Upper lobe of left lung (tissue), 4 donors: ENCODE measurements at regions not wholly inside any gene's neighbourhood (a gene's known extent, or its start where the extent isn't known, plus 50 kb on each side); places are given as distances from the start of the nearest gene placed in this dataset.
"Not testable (repeated sequence)": the region's sequence is repeated elsewhere in the genome, so short reads cannot be mapped to it uniquely, and the experiment has no call there.

Experiments
- EP300 ChIP-seq, 4 donors: sonication (generic); formaldehyde crosslinking; IDR thresholded peaks; one replicate each; pipeline ENCODE4 v1.5.1; 2017; ENCODE audit warnings: antibody characterized with exemption in 4 of 4, control low read depth in 2 of 4
- POLR2AphosphoS5 ChIP-seq, 2 donors: sonication (generic); formaldehyde crosslinking; IDR thresholded peaks; one replicate each; pipeline ENCODE4 v1.5.1; 2017; ENCODE audit warnings: antibody characterized with exemption in 2 of 2
- TF ChIP-seq, protein P1 (sequence below), 6 experiments: fragments of 450-650 bp in 4 of 6; fragments of 200-600 bp in 2 of 6; sonication (generic) in 2 of 6; IDR thresholded peaks; one replicate each; pipeline ENCODE4 v1.5.1; 2016 to 2019; ENCODE audit warnings: antibody characterized with exemption in 6 of 6

GRCh38 chr2:242061930-242062329, 192.4 kb downstream of the RTP5 start:
- TF ChIP-seq, protein P1, sequence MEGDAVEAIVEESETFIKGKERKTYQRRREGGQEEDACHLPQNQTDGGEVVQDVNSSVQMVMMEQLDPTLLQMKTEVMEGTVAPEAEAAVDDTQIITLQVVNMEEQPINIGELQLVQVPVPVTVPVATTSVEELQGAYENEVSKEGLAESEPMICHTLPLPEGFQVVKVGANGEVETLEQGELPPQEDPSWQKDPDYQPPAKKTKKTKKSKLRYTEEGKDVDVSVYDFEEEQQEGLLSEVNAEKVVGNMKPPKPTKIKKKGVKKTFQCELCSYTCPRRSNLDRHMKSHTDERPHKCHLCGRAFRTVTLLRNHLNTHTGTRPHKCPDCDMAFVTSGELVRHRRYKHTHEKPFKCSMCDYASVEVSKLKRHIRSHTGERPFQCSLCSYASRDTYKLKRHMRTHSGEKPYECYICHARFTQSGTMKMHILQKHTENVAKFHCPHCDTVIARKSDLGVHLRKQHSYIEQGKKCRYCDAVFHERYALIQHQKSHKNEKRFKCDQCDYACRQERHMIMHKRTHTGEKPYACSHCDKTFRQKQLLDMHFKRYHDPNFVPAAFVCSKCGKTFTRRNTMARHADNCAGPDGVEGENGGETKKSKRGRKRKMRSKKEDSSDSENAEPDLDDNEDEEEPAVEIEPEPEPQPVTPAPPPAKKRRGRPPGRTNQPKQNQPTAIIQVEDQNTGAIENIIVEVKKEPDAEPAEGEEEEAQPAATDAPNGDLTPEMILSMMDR (IDR thresholded peaks at IDR 0.05), result not testable (repeated sequence)
- not testable (repeated sequence) for TF ChIP-seq POLR2AphosphoS5, EP300 (IDR thresholded peaks at IDR 0.05)
